Subcutaneous abdominal adipose tissue (tissue), 5 donors: ENCODE measurements at regions not wholly inside any gene's neighbourhood (a gene's known extent, or its start where the extent isn't known, plus 50 kb on each side); places are given as distances from the start of the nearest gene placed in this dataset.

Experiments used
- H3K27ac ChIP-seq: one replicate; pipeline ENCODE4 v1.7.0; 2013; ENCODE audit warnings: low read depth, mild to moderate bottlenecking, inconsistent platforms, low read length, moderate library complexity
- H3K27me3 ChIP-seq, 5 donors: one replicate each; pipeline ENCODE4 v1.7.0; 2013; ENCODE audit warnings: low read length in 5 of 5, inconsistent platforms in 1 of 5; ENCODE audit not compliant: control insufficient read depth in 5 of 5, insufficient read depth in 4 of 5
- H3K36me3 ChIP-seq, 5 donors: one replicate each; pipeline ENCODE4 v1.7.0; 2013; ENCODE audit warnings: low read length in 5 of 5; ENCODE audit not compliant: control insufficient read depth in 5 of 5, insufficient read depth in 5 of 5
- H3K4me1 ChIP-seq, 5 donors: one replicate each; pipeline ENCODE4 v1.7.0; 2013; ENCODE audit warnings: low read length in 5 of 5, mild to moderate bottlenecking in 3 of 5, moderate library complexity in 1 of 5; ENCODE audit not compliant: control insufficient read depth in 5 of 5, insufficient read depth in 5 of 5
- H3K4me3 ChIP-seq, 5 donors: one replicate each; pipeline ENCODE4 v1.7.0; 2013; ENCODE audit warnings: low read length in 5 of 5, low read depth in 1 of 5
- H3K9ac ChIP-seq, 5 donors: one replicate each; pipeline ENCODE4 v1.7.0; 2013; ENCODE audit warnings: low read length in 5 of 5, mild to moderate bottlenecking in 4 of 5, moderate library complexity in 3 of 5
- H3K9me3 ChIP-seq, 5 donors: one replicate each; pipeline ENCODE4 v1.7.0; 2013; ENCODE audit warnings: low read length in 5 of 5; ENCODE audit not compliant: control insufficient read depth in 5 of 5
- donor health status: healthy.
- donor health status: healthy.
- donor health status: healthy.
- donor health status: healthy.
- donor health status: healthy.

GRCh38 chr2:173598525-173598924 lies 243.9 kb downstream of the CDCA7 start:
- H3K9me3 ChIP-seq = peaks cover 0 to 2% (median 0%) of the 10 kb centered on the region in 5 donors
- no peak overlapping the region for H3K4me3 ChIP-seq
- no peaks in the 10 kb centered on the region for H3K36me3 ChIP-seq
- H3K27ac ChIP-seq = no peak overlapping the region
- H3K4me1 ChIP-seq = peaks cover 0 to 2% (median 0%) of the 10 kb centered on the region in 5 donors
- H3K9ac ChIP-seq = no peak overlapping the region
- H3K27me3 ChIP-seq = no peaks in the 10 kb centered on the region

- no peak overlapping the region for H3K27ac ChIP-seq
Observed at GRCh38 chr2:173599821-173600359, 245.2 kb downstream of the CDCA7 start.

GRCh38 chr2:173602153-173602795 lies 247.6 kb downstream of the CDCA7 start:
- H3K4me1 ChIP-seq = no peaks in the 10 kb centered on the region
- no peak overlapping the region for H3K4me3 ChIP-seq
- no peaks in the 10 kb centered on the region for H3K9me3 ChIP-seq
- no peaks in the 10 kb centered on the region for H3K27me3 ChIP-seq
- H3K9ac ChIP-seq = no peak overlapping the region
- no peak overlapping the region for H3K27ac ChIP-seq
- no peaks in the 10 kb centered on the region for H3K36me3 ChIP-seq

More at GRCh38 chr2:173599821-173600359, 245.2 kb downstream of the CDCA7 start:
- Histone ChIP-seq H3K36me3 (no peaks in the 10 kb centered on the region), H3K4me1 (no peaks in the 10 kb centered on the region), H3K9ac (no peak overlapping the region), H3K4me3 (no peak overlapping the region), H3K9me3 (no peaks in the 10 kb centered on the region), H3K27me3 (no peaks in the 10 kb centered on the region)

- H3K27me3 ChIP-seq = no peaks in the 10 kb centered on the region
- H3K9ac ChIP-seq = no peak overlapping the region
- no peaks in the 10 kb centered on the region for H3K9me3 ChIP-seq
- no peak overlapping the region for H3K27ac ChIP-seq
- H3K36me3 ChIP-seq = no peaks in the 10 kb centered on the region
- H3K4me1 ChIP-seq = no peaks in the 10 kb centered on the region
- no peak overlapping the region for H3K4me3 ChIP-seq
Observed at GRCh38 chr2:173605994-173606393, 251.3 kb downstream of the CDCA7 start.

- Histone ChIP-seq H3K4me3 (no peak overlapping the region), H3K9me3 (no peaks in the 10 kb centered on the region), H3K36me3 (no peaks in the 10 kb centered on the region), H3K9ac (no peak overlapping the region), H3K27me3 (peaks cover 0 to 1% (median 0%) of the 10 kb centered on the region in 5 donors), H3K4me1 (no peaks in the 10 kb centered on the region), H3K27ac (no peak overlapping the region)
Observed at GRCh38 chr2:173606619-173607248, 252.1 kb downstream of the CDCA7 start.

- Histone ChIP-seq H3K4me1 (no peaks in the 10 kb centered on the region), H3K9ac (no peak overlapping the region), H3K36me3 (no peaks in the 10 kb centered on the region), H3K27ac (no peak overlapping the region), H3K4me3 (no peak overlapping the region), H3K27me3 (peaks cover 0 to 2% (median 0%) of the 10 kb centered on the region in 5 donors), H3K9me3 (no peaks in the 10 kb centered on the region)
Observed at GRCh38 chr2:173607606-173608311, 253.1 kb downstream of the CDCA7 start.

- no peak overlapping the region for H3K4me3 ChIP-seq
- H3K4me1 ChIP-seq = no peaks in the 10 kb centered on the region
- H3K27me3 ChIP-seq = peaks cover 0 to 2% (median 0%) of the 10 kb centered on the region in 5 donors
- no peak overlapping the region for H3K27ac ChIP-seq
- H3K9me3 ChIP-seq = no peaks in the 10 kb centered on the region
- H3K36me3 ChIP-seq = no peaks in the 10 kb centered on the region
- no peak overlapping the region for H3K9ac ChIP-seq
Observed at GRCh38 chr2:173611121-173611520, 256.4 kb downstream of the CDCA7 start.

GRCh38 chr2:173612354-173612753 lies 257.7 kb downstream of the CDCA7 start:
- Histone ChIP-seq H3K36me3 (no peaks in the 10 kb centered on the region), H3K9me3 (peaks cover 0 to 5% (median 0%) of the 10 kb centered on the region in 5 donors)

GRCh38 chr2:173613386-173613785 lies 258.7 kb downstream of the CDCA7 start:
- Histone ChIP-seq H3K4me1 (no peaks in the 10 kb centered on the region), H3K9ac (no peak overlapping the region), H3K27ac (no peak overlapping the region), H3K36me3 (no peaks in the 10 kb centered on the region), H3K4me3 (no peak overlapping the region), H3K9me3 (peaks cover 0 to 6% (median 0%) of the 10 kb centered on the region in 5 donors), H3K27me3 (peaks cover 0 to 2% (median 0%) of the 10 kb centered on the region in 5 donors)

More at GRCh38 chr2:173612354-173612753, 257.7 kb downstream of the CDCA7 start:
- no peak overlapping the region for H3K9ac ChIP-seq
- H3K4me3 ChIP-seq = no peak overlapping the region
- H3K27ac ChIP-seq = no peak overlapping the region
- no peaks in the 10 kb centered on the region for H3K4me1 ChIP-seq
- peaks cover 0 to 2% (median 0%) of the 10 kb centered on the region in 5 donors for H3K27me3 ChIP-seq
